NCI-H1092 treated with DMSO at 0.1 percent for 48 hours (cell line): ENCODE measurements at regions not wholly inside any gene's neighbourhood (a gene's known extent, or its start where the extent isn't known, plus 50 kb on each side); places are given as distances from the start of the nearest gene placed in this dataset.

Experiments used
- DNase-seq: peaks from one replicate; lab custom pipeline; 2025; lab: John Stamatoyannopoulos, UW

DNA sequence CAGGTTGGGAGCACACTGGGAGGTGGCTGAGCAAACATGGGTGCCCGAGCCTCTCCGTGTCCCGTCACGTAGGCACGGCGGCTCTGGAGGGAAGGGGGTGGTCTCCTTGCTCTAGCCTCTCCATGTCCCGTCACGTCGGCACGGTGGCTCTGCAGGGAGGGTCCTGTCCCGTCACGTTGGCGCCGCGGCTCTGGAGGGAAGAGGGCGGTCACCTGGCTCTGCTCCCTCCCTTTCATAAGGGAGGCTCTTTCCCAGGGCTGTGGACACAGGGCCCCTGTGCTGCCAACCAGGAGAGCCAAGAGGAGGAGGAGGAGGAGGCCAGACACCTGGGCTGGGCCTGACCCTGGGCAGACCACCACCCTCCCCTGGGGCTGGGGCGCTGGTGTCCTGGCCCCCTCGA is 1173.7 kb downstream of the BRD1 start:
- no peak for DNase-seq

DNA sequence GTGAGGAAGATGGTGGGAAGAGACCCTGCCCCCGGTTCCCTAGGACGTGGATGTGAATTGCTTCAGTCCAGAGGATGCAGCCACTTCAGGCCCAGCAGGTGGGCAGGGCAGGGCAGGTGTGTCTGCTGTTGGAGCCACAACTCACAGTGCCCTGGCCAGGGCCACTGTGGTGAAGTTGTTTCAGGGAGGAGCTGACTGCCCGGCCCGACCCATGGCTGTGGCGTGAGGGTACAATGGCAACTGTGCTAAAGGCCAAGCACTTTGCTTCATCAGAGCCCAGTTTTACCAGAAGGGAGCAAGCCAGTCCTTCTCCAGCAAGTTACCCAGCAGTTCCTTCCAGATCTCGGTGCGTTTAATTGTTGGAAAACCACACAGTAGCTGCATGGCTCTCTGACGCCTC is 1174.4 kb downstream of the BRD1 start:
- DNase-seq: no peak

DNA sequence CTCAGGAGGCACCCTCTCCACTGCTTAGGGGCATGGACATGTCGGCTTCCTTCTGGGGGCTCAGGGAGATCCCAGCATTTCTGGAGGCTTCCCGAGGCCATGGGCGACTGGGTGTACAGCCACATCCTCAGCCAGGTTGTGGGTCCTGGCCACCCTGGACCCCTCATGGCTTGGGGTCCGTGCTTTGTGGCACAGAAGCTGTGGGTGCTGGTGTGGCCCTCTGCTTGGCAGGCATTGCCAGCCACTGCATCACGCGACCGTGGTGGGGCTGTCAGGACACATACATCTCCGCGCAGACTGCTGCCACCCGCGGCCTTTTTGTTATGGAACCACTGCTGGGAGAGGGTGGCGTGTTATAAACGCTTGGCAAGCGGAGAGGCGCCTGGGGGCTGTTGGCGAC is 1174.9 kb downstream of the BRD1 start:
- DNase-seq: no peak

DNA sequence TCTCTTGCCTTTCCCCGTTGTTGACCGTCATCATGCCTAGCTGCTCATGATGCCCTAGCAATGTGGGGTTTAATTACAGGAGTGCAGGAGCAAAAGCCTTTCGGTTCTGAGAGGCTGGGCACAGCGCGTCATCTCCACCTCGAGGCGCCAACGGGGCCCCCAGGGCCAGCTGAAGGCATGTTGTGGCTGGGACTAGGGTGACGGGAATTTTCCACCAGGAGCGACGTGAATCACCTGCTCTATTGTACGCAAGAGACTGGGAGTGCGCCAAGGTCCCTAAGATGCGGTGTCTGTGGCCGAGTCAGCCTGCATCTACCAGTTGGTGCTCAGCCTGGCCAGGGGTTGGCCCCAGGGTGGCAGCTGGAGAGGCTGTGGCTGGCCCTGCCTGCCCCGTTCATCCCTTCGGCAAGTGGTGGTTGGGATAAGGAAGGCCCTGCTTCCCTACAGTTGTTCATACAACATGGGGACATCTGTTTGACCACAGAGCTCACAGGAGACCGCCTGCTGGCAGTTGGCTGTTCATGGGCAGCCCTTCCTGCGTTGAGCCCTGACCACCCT is 1175.6 kb downstream of the BRD1 start:
- DNase-seq: no peak

- DNase-seq: no peak
Observed at GRCh38 chr22:48651036-48651890, 1176.4 kb downstream of the BRD1 start.

GRCh38 chr22:48650323-48651035 is 1177.2 kb downstream of the BRD1 start:
- DNase-seq: no peak

DNA sequence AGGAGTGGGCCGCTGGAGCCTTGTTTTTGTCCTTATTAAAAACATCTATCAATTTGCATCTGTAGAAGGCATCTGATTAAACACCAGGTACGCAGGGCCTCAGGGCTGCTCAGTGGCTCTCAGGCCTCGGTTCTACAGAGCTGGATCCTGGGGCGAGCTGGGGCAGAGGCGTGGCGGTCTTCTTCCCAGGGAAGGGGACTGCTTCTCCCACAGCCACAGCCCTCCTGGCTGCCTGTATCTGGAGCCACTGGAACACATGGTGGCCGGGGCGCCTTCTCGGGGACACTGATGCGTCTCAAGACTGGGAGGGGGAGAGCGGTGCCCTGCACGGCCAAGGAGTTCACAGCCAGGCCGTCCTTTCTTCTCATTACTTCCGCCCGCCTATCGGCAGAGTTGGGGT is 1178.2 kb downstream of the BRD1 start:
- no peak for DNase-seq

DNA sequence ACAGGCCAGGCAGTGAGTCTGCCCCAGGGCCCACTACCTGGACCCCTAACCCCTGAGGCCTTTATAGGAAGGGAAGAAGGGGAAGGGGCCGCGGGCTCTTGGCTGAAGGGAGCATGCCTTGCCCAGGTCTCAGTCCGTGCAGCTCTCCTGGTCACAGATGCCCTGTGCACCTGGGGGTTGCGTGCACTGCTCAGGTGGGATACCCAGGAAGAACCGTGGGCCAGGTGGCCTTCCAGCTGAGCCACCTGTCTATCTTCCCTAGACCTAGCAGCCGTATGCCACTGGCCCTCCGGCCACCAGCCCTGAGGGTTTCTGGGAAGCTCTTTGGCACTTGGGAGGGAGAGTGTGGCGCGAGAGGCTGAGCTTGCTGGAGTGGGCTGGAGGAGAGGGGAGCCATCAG is 1178.6 kb downstream of the BRD1 start:
- DNase-seq: no peak

DNA sequence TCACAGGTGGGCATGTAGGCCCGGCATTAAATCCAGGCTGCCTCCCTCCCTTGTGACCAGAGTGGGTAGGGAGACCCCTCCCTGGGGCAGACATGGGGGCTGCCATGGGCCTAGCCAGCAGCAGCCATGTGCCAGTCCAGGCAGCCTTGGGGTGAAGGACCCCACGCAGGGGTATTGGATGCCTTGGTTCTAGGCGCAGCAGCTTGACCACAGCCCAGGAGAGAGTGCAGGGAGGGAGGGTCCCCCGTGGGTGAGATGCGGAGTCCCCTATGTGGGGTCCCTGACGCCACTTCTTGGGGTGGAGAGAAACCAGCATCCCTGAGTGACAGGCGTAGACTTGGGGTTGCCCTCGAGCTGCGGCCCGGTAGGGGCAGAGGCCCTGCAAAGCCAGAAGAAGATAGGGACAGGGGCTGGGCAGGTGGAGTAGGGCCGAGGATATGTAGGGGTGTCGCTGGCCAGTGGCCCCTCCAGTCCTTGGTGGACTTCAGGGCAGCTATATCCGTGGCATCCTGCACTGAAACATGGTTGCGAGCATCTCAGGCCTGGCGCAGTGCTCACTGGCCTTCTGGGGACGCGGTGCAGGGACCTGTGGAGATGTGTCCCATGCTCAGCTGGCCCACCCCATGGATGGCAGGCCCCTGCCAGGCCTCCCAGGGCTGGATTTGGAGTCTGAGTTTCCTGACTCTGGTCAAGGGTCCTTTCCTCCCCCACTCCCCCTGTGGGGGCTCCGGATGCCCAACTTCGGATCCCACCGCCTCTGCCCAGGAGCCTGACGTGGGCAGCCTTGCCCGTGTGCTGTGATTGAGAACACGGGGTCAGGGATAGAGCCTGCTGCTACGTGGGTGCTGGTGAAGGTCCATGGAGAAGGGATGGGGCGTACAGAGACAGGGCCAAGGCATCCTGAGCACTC is 1179.8 kb downstream of the BRD1 start:
- DNase-seq: no peak

- no peak for DNase-seq
Observed at GRCh38 chr22:48647051-48647450, 1180.6 kb downstream of the BRD1 start.

DNA sequence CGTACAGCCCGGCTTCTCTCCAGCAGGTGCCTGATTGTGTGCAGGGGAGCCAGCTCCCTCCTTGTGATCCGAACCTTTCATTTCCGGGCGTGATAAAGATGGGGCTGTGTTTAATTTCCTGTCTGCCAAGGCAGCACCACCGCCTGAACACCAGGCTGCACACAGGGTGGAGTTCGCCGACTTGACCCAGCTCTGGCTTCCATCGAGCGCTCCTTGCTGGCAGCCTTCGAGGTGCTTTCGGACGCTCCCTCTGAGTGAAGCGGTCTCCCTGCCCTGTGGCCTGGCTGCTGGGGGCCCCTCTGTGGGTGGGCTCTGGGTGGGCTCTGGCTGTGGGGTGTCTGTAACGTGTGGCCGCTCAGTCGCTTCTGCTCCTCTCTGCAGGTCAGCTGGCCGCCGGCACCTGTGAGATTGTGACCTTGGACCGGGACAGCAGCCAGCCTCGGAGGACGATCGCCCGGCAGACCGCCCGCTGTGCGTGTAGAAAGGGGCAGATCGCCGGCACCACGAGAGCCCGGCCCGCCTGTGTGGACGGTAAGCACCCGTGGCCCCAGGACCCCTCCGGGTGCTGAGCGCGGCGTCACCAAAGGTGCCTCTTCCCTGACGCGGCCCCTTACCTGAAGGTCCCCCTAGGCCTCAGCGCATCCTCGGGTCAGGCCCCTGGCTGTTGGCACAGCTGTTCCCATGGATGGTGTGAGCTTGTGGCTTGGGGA is 1181.3 kb downstream of the BRD1 start:
- DNase-seq: no peak

DNA sequence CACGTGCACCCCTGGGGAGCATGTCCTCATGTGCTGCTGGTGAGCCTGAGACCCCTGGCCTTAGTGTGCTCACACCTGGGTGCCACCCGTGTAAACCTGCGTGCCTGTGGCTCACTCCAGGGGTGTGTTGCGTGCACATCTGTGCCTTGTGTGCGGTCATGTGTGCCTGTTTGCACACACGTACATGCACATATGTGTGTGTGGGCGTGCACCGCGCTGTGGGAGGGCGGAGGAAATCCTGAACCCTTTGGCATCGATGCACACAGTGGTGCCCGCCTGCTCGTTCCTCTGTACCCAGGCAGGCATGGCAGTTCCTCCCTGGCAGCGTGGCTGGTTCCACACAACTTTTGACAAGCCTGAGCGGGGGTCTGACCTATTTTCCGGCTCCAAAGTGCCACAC is 1181.9 kb downstream of the BRD1 start:
- DNase-seq: no peak

DNA sequence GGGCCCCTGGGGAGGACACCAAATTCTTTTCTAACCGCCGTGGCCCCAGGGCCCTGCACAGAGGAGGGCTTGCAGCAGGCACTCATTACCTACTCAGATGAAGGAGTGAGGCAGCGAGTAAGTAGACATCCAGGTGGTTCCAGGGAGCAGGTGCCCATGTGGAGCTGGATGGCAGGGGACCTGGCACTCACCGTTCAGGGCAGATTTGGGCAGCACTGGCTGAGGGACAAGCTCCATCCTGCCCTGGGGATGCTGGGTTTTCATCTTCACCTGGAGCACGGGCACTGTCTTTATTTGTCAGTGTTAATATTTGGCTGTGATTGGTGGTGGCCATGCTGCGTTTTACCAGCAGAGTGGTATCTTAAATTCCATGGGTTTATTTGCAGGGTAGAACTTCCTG is 1182.7 kb downstream of the BRD1 start:
- no peak for DNase-seq

GRCh38 chr22:48644108-48644507 is 1183.6 kb downstream of the BRD1 start:
- no peak for DNase-seq

- DNase-seq: no peak
Observed at GRCh38 chr22:48643066-48643731, 1184.5 kb downstream of the BRD1 start.

DNA sequence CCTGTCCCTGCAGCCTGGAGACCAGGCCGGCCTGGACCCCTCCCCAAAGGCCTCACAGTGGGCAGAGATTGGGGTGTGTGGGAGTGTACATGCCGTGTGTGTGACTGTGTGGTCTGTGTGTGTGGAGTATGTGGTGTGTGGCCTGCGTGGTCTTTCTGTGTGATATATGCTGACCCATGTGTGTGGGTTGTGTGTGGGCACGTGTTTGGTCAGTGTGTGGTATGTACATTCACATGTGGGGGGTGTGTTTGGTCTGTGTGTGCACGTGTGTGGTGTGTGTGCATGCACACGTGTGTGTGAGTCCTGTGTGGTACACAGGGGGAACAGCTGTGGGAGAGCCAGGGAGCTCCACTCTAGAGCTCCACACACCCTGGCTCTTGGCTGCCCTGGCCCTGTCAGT is 1185.1 kb downstream of the BRD1 start:
- DNase-seq: no peak

DNA sequence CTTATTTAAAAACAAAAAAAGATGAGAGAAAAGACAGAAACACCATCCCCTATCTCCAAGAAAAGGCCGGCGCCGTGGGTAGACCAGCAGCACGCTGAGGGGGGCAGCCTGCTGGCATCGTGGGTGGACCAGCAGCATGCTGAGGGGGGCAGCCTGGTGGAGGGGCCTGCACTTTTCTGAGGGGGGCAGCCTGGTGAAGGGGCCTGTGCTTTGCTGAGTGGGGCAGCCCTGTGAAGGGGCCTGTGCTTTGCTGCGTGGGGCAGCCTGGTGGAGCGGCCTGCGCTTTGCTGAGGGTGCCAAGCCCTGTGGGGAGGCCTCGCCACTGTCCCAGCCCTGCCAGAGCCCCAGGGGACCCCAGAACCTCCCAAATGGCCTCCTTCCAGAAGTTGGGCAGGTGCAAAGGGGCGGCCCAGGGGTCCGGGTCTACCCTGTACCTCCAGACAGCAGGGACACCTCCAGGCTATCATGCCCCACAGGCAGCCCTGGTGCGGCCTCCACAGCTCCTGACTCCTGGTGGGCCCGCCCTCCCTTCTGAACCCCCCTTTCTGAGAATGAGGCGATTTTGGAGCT is 1185.7 kb downstream of the BRD1 start:
- no peak for DNase-seq

- DNase-seq: no peak
Observed at GRCh38 chr22:48640890-48641841, 1186.5 kb downstream of the BRD1 start.
